SK-N-SH (cell line): ENCODE measurements at regions not wholly inside any gene's neighbourhood (a gene's known extent, or its start where the extent isn't known, plus 50 kb on each side); places are given as distances from the start of the nearest gene placed in this dataset.

Experiments
- CTCF ChIA-PET: fragments of 300-600, 350-600 bp; formaldehyde crosslinking; extraction: SDS; loops from one replicate; lab custom pipeline; 2021; lab: Yijun Ruan, JAX
- POLR2A ChIA-PET: fragments of 350-600 bp; sonication (Branson Sonifier 250); formaldehyde crosslinking; extraction: SDS; loops from one replicate; lab custom pipeline; 2020; ENCODE audit warnings: antibody characterized with exemption, inconsistent platforms; lab: Yijun Ruan, JAX
- DNase-seq: peaks from one replicate; pipeline ENCODE4 v3.0.0; 2012
- H2AFZ ChIP-seq: fragments of 200-600 bp; sonication (generic); 2 replicates; pipeline ENCODE4 v1.8.1; 2016; ENCODE audit warnings: antibody characterized with exemption, mild to moderate bottlenecking, low read depth
- H3F3A ChIP-seq: fragments of 200-600 bp; sonication (generic); replicated peaks from 2 replicates; pipeline ENCODE3; 2016; ENCODE audit warnings: antibody characterized with exemption, mild to moderate bottlenecking; ENCODE audit not compliant: insufficient read depth
- H3K27ac ChIP-seq, 2 experiments: fragments of 200-500 bp in 1 of 2; fragments of 200-600 bp in 1 of 2; sonication (Bioruptor generic) in 1 of 2; sonication (generic), shearing (Covaris generic) in 1 of 2; 2 replicates each; pipeline versions ENCODE4 v1.5.1 to v1.6.1; 2014 to 2016; ENCODE audit warnings: low read depth in 2 of 2, inconsistent platforms in 1 of 2, low read length in 1 of 2, mild to moderate bottlenecking in 1 of 2, mixed read lengths in 1 of 2
- H3K27me3 ChIP-seq: fragments of 200-600 bp; sonication (generic), shearing (Covaris generic); 2 replicates; pipeline ENCODE4 v1.6.1; 2016; ENCODE audit warnings: mixed run types; ENCODE audit not compliant: insufficient read depth
- H3K36me3 ChIP-seq, 2 experiments: fragments of 200-500 bp in 1 of 2; fragments of 200-600 bp in 1 of 2; sonication (Bioruptor generic) in 1 of 2; sonication (generic) in 1 of 2; replicated peaks in 1 of 2; 2 replicates each; pipeline versions ENCODE3 to v1.5.1; 2014 to 2016; ENCODE audit warnings: low read length in 1 of 2, mild to moderate bottlenecking in 1 of 2; ENCODE audit not compliant: insufficient read depth in 2 of 2, control insufficient read depth in 1 of 2
- H3K4me1 ChIP-seq, 2 experiments: fragments of 200-500 bp in 1 of 2; fragments of 200-600 bp in 1 of 2; sonication (Bioruptor generic) in 1 of 2; sonication (generic), shearing (Covaris generic) in 1 of 2; 2 replicates each; pipeline versions ENCODE4 v1.5.1 to v1.6.1; 2014 to 2016; ENCODE audit warnings: low read depth in 1 of 2, low read length in 1 of 2, mixed run types in 1 of 2; ENCODE audit not compliant: insufficient read depth in 2 of 2, control insufficient read depth in 1 of 2
- H3K4me2 ChIP-seq: fragments of 200-600 bp; sonication (generic), shearing (Covaris generic); 2 replicates; pipeline ENCODE4 v1.6.1; 2017; ENCODE audit warnings: mixed run types
- H3K4me3 ChIP-seq, 2 experiments: fragments of 200-500 bp in 1 of 2; fragments of 200-600 bp in 1 of 2; sonication (Bioruptor generic) in 1 of 2; sonication (generic), shearing (Covaris generic) in 1 of 2; 2 replicates each; pipeline versions ENCODE4 v1.5.1 to v1.8.1; 2014 to 2016; ENCODE audit warnings: low read depth in 2 of 2, inconsistent platforms in 1 of 2, low read length in 1 of 2, mild to moderate bottlenecking in 1 of 2, mixed read lengths in 1 of 2, moderate library complexity in 1 of 2
- H3K79me2 ChIP-seq: fragments of 200-600 bp; sonication (generic); 2 replicates; pipeline ENCODE4 v1.8.1; 2017; ENCODE audit warnings: mild to moderate bottlenecking; ENCODE audit not compliant: insufficient read depth
- H3K9ac ChIP-seq: fragments of 200-600 bp; sonication (generic); 2 replicates; pipeline ENCODE4 v1.6.1; 2017; ENCODE audit warnings: mixed run types
- H3K9me2 ChIP-seq: fragments of 200-600 bp; sonication (generic); 2 replicates; pipeline ENCODE4 v1.6.1; 2017; ENCODE audit warnings: mixed run types
- H3K9me3 ChIP-seq: fragments of 200-600 bp; sonication (generic); 2 replicates; pipeline ENCODE4 v1.6.1; 2017; ENCODE audit warnings: mixed run types, mild to moderate bottlenecking, moderate library complexity
- H4K20me1 ChIP-seq: fragments of 200-600 bp; sonication (generic); 2 replicates; pipeline ENCODE4 v1.6.1; 2017; ENCODE audit warnings: mild to moderate bottlenecking, mixed run types; ENCODE audit not compliant: insufficient read depth
- EP300 ChIP-seq, 2 experiments: IDR thresholded peaks; 2 replicates each; pipeline versions ENCODE4 v1.4.0 to v1.6.1; 2012; ENCODE audit warnings: borderline replicate concordance in 1 of 2, low read depth in 1 of 2, low read length in 1 of 2
- EZH2phosphoT487 ChIP-seq: fragments of 200-600 bp; sonication (generic); IDR thresholded peaks from 2 replicates; pipeline ENCODE4 v1.6.1; 2017; ENCODE audit warnings: low read depth, mixed run types, mild to moderate bottlenecking, antibody characterized with exemption, moderate library complexity, borderline replicate concordance
- FOSL2 ChIP-seq: IDR thresholded peaks from 2 replicates; pipeline ENCODE4 v1.4.0; 2012; ENCODE audit warnings: low read depth, mild to moderate bottlenecking, moderate library complexity, borderline replicate concordance
- FOXJ3 ChIP-seq: sonication (generic); formaldehyde crosslinking; IDR thresholded peaks from 2 replicates; pipeline ENCODE4 v1.5.1; 2020; ENCODE audit warnings: mild to moderate bottlenecking, missing genetic modification reagents
- FOXM1 ChIP-seq: IDR thresholded peaks from 2 replicates; pipeline ENCODE4 v1.4.0; 2012; ENCODE audit warnings: low read depth, mild to moderate bottlenecking
- JUND ChIP-seq: IDR thresholded peaks from 2 replicates; pipeline ENCODE4 v1.4.0; 2012
- MEF2A ChIP-seq: IDR thresholded peaks from 2 replicates; pipeline ENCODE4 v1.4.0; 2012; ENCODE audit warnings: low read depth, borderline replicate concordance
- MXI1 ChIP-seq: IDR thresholded peaks from 2 replicates; pipeline ENCODE4 v1.6.1; 2012; ENCODE audit warnings: mild to moderate bottlenecking, low read depth, low read length, improper control_type of control experiment
- NFIC ChIP-seq: IDR thresholded peaks from 2 replicates; pipeline ENCODE4 v1.4.0; 2012; ENCODE audit warnings: borderline replicate concordance
- PBX3 ChIP-seq: IDR thresholded peaks from 2 replicates; pipeline ENCODE4; 2012
- RAD21 ChIP-seq: IDR thresholded peaks from 2 replicates; pipeline ENCODE4 v1.6.1; 2012; ENCODE audit warnings: mild to moderate bottlenecking, low read length
- RCOR1 ChIP-seq: fragments of 150-350 bp; IDR thresholded peaks from 2 replicates; pipeline ENCODE4 v1.6.1; 2017; ENCODE audit warnings: antibody characterized with exemption, low read length
- SIN3A ChIP-seq: IDR thresholded peaks from 2 replicates; pipeline ENCODE4 v1.6.1; 2012; ENCODE audit warnings: low read depth, mild to moderate bottlenecking, low read length, moderate library complexity, borderline replicate concordance
- SMC3 ChIP-seq: IDR thresholded peaks from 2 replicates; pipeline ENCODE4 v1.6.1; 2012; ENCODE audit warnings: low read depth, low read length, improper control_type of control experiment
- TAF1 ChIP-seq: IDR thresholded peaks from 2 replicates; pipeline ENCODE4 v1.6.1; 2012; ENCODE audit warnings: low read depth, mild to moderate bottlenecking, low read length, moderate library complexity, borderline replicate concordance
- TCF12 ChIP-seq: IDR thresholded peaks from 2 replicates; pipeline ENCODE4 v1.4.0; 2012
- TEAD4 ChIP-seq: IDR thresholded peaks from 2 replicates; pipeline ENCODE4 v1.4.0; 2012; ENCODE audit warnings: mild to moderate bottlenecking, borderline replicate concordance; ENCODE audit not compliant: insufficient read depth
- USF2 ChIP-seq: fragments of 150-350 bp; IDR thresholded peaks from 2 replicates; pipeline ENCODE4 v1.6.1; 2017; ENCODE audit warnings: antibody characterized with exemption, low read length, low read depth, borderline replicate concordance
- YY1 ChIP-seq: IDR thresholded peaks from 2 replicates; pipeline ENCODE4 v1.4.0; 2012; ENCODE audit warnings: low read depth, mild to moderate bottlenecking
- WGBS: methylation state at CpG from one replicate; pipeline ENCODE4 v1.1.6; 2017; ENCODE audit warnings: low lambda C conversion rate; 5-methylcytosine and 5-hydroxymethylcytosine counted together
- TF ChIP-seq, protein P1 (sequence below): IDR thresholded peaks from 2 replicates; pipeline ENCODE4 v1.6.1; 2012; ENCODE audit warnings: mild to moderate bottlenecking, low read depth, low read length, moderate library complexity
- TF ChIP-seq, protein P2 (sequence below): fragments of 200-600 bp; sonication (generic); IDR thresholded peaks from 2 replicates; pipeline ENCODE4 v1.6.1; 2017; ENCODE audit warnings: antibody characterized with exemption, mild to moderate bottlenecking, moderate library complexity
- TF ChIP-seq, protein P3 (sequence below): IDR thresholded peaks from 2 replicates; pipeline ENCODE4 v1.4.0; 2012; ENCODE audit warnings: low read depth

DNA sequence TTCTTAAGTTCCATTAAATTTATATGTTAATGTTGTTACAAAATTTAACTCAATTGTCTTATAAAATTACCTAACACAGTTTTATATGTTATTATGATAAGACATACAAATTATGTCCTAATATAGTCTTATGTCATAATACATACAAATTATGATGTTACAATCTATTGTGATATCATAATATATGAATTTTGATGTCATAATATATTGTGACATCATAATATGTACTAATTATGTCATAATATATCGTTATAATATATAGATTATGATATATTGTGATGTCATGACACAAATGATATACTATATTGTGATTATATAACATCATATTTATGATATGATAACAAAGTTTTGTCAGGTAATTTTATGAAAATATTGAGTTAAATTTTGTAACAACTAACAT lies 1789.6 kb downstream of the TP53TG3F start:
- Histone ChIP-seq H2AFZ (no peak overlapping the region), H3K4me1 (no peaks in the 10 kb centered on the region), H3K4me2 (no peak overlapping the region), H3K27ac (no peak overlapping the region), H3F3A (peaks cover 7% of the 10 kb centered on the region), H3K36me3 (no peaks in the 10 kb centered on the region), H3K9me3 (no peaks in the 10 kb centered on the region; the same call in 1 of the 2 replicates), H3K4me3 (no peak overlapping the region), H3K9me2 (no peaks in the 10 kb centered on the region), H4K20me1 (no peaks in the 10 kb centered on the region), H3K9ac (no peak overlapping the region), H3K27me3 (no peaks in the 10 kb centered on the region), H3K79me2 (no peaks in the 10 kb centered on the region)
- DNase-seq, result no peak
- TF ChIP-seq, protein P1, sequence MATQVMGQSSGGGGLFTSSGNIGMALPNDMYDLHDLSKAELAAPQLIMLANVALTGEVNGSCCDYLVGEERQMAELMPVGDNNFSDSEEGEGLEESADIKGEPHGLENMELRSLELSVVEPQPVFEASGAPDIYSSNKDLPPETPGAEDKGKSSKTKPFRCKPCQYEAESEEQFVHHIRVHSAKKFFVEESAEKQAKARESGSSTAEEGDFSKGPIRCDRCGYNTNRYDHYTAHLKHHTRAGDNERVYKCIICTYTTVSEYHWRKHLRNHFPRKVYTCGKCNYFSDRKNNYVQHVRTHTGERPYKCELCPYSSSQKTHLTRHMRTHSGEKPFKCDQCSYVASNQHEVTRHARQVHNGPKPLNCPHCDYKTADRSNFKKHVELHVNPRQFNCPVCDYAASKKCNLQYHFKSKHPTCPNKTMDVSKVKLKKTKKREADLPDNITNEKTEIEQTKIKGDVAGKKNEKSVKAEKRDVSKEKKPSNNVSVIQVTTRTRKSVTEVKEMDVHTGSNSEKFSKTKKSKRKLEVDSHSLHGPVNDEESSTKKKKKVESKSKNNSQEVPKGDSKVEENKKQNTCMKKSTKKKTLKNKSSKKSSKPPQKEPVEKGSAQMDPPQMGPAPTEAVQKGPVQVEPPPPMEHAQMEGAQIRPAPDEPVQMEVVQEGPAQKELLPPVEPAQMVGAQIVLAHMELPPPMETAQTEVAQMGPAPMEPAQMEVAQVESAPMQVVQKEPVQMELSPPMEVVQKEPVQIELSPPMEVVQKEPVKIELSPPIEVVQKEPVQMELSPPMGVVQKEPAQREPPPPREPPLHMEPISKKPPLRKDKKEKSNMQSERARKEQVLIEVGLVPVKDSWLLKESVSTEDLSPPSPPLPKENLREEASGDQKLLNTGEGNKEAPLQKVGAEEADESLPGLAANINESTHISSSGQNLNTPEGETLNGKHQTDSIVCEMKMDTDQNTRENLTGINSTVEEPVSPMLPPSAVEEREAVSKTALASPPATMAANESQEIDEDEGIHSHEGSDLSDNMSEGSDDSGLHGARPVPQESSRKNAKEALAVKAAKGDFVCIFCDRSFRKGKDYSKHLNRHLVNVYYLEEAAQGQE, result no peak
- TF ChIP-seq TCF12, result no peak
- ChIA-PET POLR2A (no interaction called here), CTCF (interaction anchor here (1.3 kb wide), 1 partner anchor 9 kb away, joined by 3 read pairs; no protein-coding TSS in a partner anchor)
- WGBS, result 21% methylated on average over 1 of the region's 1 CpG

- no peaks in the 10 kb centered on the region for H3K9me2 ChIP-seq
Observed at GRCh38 chr16:35252356-35252936, 1793.0 kb downstream of the TP53TG3F start.

More at GRCh38 chr16:35252356-35252936, 1793.0 kb downstream of the TP53TG3F start:
- no peaks in the 10 kb centered on the region for H3K27me3 ChIP-seq
- no peaks in the 10 kb centered on the region for H3F3A ChIP-seq
- no peak overlapping the region for H3K27ac ChIP-seq
- 53% methylated on average over 4 of the region's 4 CpGs for WGBS
- no peaks in the 10 kb centered on the region for H3K4me1 ChIP-seq
- H3K9me3 ChIP-seq, result no peaks in the 10 kb centered on the region; the same call in 1 of the 2 replicates
- no peak overlapping the region for H2AFZ ChIP-seq
- TF ChIP-seq, protein P2, sequence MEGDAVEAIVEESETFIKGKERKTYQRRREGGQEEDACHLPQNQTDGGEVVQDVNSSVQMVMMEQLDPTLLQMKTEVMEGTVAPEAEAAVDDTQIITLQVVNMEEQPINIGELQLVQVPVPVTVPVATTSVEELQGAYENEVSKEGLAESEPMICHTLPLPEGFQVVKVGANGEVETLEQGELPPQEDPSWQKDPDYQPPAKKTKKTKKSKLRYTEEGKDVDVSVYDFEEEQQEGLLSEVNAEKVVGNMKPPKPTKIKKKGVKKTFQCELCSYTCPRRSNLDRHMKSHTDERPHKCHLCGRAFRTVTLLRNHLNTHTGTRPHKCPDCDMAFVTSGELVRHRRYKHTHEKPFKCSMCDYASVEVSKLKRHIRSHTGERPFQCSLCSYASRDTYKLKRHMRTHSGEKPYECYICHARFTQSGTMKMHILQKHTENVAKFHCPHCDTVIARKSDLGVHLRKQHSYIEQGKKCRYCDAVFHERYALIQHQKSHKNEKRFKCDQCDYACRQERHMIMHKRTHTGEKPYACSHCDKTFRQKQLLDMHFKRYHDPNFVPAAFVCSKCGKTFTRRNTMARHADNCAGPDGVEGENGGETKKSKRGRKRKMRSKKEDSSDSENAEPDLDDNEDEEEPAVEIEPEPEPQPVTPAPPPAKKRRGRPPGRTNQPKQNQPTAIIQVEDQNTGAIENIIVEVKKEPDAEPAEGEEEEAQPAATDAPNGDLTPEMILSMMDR, result no peak
- TF ChIP-seq SIN3A, result no peak
- no peak for TF ChIP-seq PBX3
- TF ChIP-seq MXI1, result no peak
- TF ChIP-seq FOXM1, result no peak
- TF ChIP-seq MEF2A, result no peak
- no peak for TF ChIP-seq EP300 (IDR thresholded peaks at IDR 0.05; ENCODE audit: borderline replicate concordance in 1 of 2, low read depth in 1 of 2, low read length in 1 of 2)
- no peak for TF ChIP-seq SMC3
- no peak for TF ChIP-seq YY1
- no peak for TF ChIP-seq RCOR1
- TF ChIP-seq FOXJ3, result no peak
- no peak for TF ChIP-seq NFIC
- TF ChIP-seq USF2, result no peak
- no peak for TF ChIP-seq RAD21
- no peak for TF ChIP-seq TEAD4
- TF ChIP-seq TAF1, result no peak
- TF ChIP-seq EZH2phosphoT487, result no peak
- no peak for TF ChIP-seq FOSL2
- no peak for TF ChIP-seq JUND
- TF ChIP-seq, protein P3, sequence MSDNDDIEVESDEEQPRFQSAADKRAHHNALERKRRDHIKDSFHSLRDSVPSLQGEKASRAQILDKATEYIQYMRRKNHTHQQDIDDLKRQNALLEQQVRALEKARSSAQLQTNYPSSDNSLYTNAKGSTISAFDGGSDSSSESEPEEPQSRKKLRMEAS, result no peak
- H3K9ac ChIP-seq, result no peak overlapping the region
- no peaks in the 10 kb centered on the region for H4K20me1 ChIP-seq
- H3K4me2 ChIP-seq, result no peak overlapping the region
- ChIA-PET CTCF (no interaction called here), POLR2A (no interaction called here)
- no peak for DNase-seq
- H3K4me3 ChIP-seq, result no peak overlapping the region
- H3K36me3 ChIP-seq, result no peaks in the 10 kb centered on the region
- no peaks in the 10 kb centered on the region for H3K79me2 ChIP-seq
